ENCODE measurements at regions not wholly inside any gene's neighbourhood (a gene's known extent, or its start where the extent isn't known, plus 50 kb on each side); places are given as distances from the start of the nearest gene placed in this dataset.

DNA sequence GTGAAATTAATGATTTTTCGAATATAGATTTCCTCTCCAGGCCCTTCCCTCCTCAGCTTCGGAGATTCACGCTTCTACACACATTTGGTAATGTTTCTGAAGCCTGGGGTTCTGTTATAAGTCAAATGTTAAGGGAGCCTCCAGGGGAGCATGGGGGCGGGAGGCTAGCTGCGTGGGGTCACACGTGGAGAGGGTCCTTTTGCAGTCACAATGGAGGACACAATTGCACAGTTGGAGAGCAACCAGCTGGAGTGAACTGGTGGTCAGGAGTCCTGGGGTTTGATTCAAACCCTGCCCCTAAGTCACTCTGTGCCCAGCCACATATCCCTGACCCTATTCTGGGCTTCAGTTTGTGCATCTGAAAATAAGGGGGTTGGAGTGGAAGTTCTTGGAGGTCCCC, 481.4 kb downstream of the CDK5RAP2 start:
- Histone ChIP-seq H3K4me3 (no peak overlapping the region), H3K36me3 (no peaks in the 10 kb centered on the region), H3K27ac (no peak overlapping the region), H3K27me3 (no peaks in the 10 kb centered on the region), H3K9me3 (no peaks in the 10 kb centered on the region), H3K4me1 (no peaks in the 10 kb centered on the region)
- no peak for TF ChIP-seq POLR2A (IDR thresholded peaks at IDR 0.05)
- TF ChIP-seq, protein P1, sequence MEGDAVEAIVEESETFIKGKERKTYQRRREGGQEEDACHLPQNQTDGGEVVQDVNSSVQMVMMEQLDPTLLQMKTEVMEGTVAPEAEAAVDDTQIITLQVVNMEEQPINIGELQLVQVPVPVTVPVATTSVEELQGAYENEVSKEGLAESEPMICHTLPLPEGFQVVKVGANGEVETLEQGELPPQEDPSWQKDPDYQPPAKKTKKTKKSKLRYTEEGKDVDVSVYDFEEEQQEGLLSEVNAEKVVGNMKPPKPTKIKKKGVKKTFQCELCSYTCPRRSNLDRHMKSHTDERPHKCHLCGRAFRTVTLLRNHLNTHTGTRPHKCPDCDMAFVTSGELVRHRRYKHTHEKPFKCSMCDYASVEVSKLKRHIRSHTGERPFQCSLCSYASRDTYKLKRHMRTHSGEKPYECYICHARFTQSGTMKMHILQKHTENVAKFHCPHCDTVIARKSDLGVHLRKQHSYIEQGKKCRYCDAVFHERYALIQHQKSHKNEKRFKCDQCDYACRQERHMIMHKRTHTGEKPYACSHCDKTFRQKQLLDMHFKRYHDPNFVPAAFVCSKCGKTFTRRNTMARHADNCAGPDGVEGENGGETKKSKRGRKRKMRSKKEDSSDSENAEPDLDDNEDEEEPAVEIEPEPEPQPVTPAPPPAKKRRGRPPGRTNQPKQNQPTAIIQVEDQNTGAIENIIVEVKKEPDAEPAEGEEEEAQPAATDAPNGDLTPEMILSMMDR (IDR thresholded peaks at IDR 0.05) = no peak
- no peak for DNase-seq
- intact Hi-C loops (cut with DNase I; ENCODE audit: low total_unique reads) = no loop called here

DNA sequence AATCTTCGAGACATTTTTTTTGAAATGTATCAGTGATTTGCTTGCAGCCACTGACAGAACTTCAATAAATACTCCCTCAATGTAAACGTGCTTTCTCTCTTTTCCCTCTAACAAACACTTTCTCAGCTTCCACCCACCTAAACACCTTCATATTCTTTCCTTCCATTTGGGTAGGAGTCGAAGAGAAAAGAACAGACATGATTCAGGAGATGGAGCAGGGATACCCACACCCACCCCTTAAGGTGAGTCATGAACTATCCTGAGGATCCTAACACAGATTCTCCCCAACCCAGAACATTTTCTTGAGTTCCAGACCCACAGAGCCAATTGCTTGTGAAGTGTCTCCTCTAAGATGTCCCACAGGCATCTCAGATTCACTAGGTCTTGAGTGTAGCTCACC, 488.8 kb downstream of the CDK5RAP2 start:
- no peaks in the 10 kb centered on the region for H3K36me3 ChIP-seq
- TF ChIP-seq, protein P1 (IDR thresholded peaks at IDR 0.05) = no peak
- TF ChIP-seq POLR2A (IDR thresholded peaks at IDR 0.05) = no peak
- intact Hi-C loops (cut with DNase I; ENCODE audit: low total_unique reads) = no loop called here
- no peak overlapping the region for H3K4me3 ChIP-seq
- no peak overlapping the region for H3K27ac ChIP-seq
- H3K4me1 ChIP-seq = no peaks in the 10 kb centered on the region
- no peak for DNase-seq
- no peaks in the 10 kb centered on the region for H3K27me3 ChIP-seq
- no peaks in the 10 kb centered on the region for H3K9me3 ChIP-seq

DNA sequence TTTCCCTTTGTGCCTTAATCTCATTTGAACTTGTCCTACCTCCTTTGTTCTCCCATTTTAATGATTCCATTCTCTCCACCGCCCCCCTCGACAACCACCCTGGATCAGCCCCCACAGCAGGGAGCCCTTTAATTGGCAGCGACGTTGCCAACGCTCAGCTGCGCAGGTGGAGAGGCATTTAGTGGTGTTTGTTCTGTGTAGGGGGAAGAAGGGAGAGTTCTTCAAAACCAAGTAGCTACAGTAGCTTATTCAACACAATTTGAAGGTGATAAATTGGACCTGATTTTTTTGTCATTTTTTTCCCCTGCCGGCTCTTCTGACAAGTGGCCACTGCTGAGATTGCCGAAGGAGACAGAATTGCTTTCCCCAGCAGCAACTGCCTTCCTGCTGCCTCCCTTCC, 499.1 kb downstream of the CDK5RAP2 start:
- no peaks in the 10 kb centered on the region for H3K4me1 ChIP-seq
- DNase-seq = no peak
- H3K36me3 ChIP-seq = no peaks in the 10 kb centered on the region
- intact Hi-C loops (cut with DNase I; ENCODE audit: low total_unique reads) = no loop called here
- H3K27ac ChIP-seq = no peak overlapping the region
- peaks cover 0 to 3% of the 10 kb centered on the region in 2 donors for H3K9me3 ChIP-seq
- no peak overlapping the region for H3K4me3 ChIP-seq
- H3K27me3 ChIP-seq = no peaks in the 10 kb centered on the region
- TF ChIP-seq, protein P1 (IDR thresholded peaks at IDR 0.05) = no peak
- TF ChIP-seq POLR2A (IDR thresholded peaks at IDR 0.05) = no peak

GRCh38 chr9:120078112-120078511, 501.9 kb downstream of the CDK5RAP2 start:
- Histone ChIP-seq H3K27me3 (no peaks in the 10 kb centered on the region), H3K4me1 (no peaks in the 10 kb centered on the region), H3K36me3 (no peaks in the 10 kb centered on the region), H3K9me3 (no peaks in the 10 kb centered on the region), H3K4me3 (no peak overlapping the region), H3K27ac (no peak overlapping the region)
- DNase-seq = no peak
- intact Hi-C loops (cut with DNase I; ENCODE audit: low total_unique reads) = no loop called here
- no peak for TF ChIP-seq POLR2A (IDR thresholded peaks at IDR 0.05)
- TF ChIP-seq, protein P1 (IDR thresholded peaks at IDR 0.05) = no peak

- no peaks in the 10 kb centered on the region for H3K36me3 ChIP-seq
- no peak for DNase-seq
- no peak overlapping the region for H3K27ac ChIP-seq
- H3K4me1 ChIP-seq = no peaks in the 10 kb centered on the region
- no peak overlapping the region for H3K4me3 ChIP-seq
- no peaks in the 10 kb centered on the region for H3K27me3 ChIP-seq
- intact Hi-C loops (cut with DNase I; ENCODE audit: low total_unique reads) = no loop called here
- TF ChIP-seq POLR2A (IDR thresholded peaks at IDR 0.05) = no peak
- TF ChIP-seq, protein P1 (IDR thresholded peaks at IDR 0.05) = no peak
- no peaks in the 10 kb centered on the region for H3K9me3 ChIP-seq
These were observed 508.2 kb downstream of the CDK5RAP2 start for GRCh38 chr9:120071760-120072159.

Data from uterus (tissue), 3 donors.